Osteocyte (in vitro differentiated cells): ENCODE measurements at regions not wholly inside any gene's neighbourhood (a gene's known extent, or its start where the extent isn't known, plus 50 kb on each side); places are given as distances from the start of the nearest gene placed in this dataset.

Experiments
- DNase-seq: peaks from one replicate; pipeline ENCODE4 v3.0.0; 2021; ENCODE audit warnings: mixed read lengths; ENCODE audit not compliant: unreplicated experiment; ENCODE audit errors: extremely low spot score
- H3K27ac Mint-ChIP-seq: one replicate; pipeline ENCODE4 v1.8.0; 2021; ENCODE audit warnings: mild to moderate bottlenecking, mixed read lengths; ENCODE audit not compliant: unreplicated experiment
- H3K27me3 Mint-ChIP-seq: one replicate; pipeline ENCODE4 v1.8.0; 2021; ENCODE audit warnings: mixed read lengths; ENCODE audit not compliant: unreplicated experiment
- H3K36me3 Mint-ChIP-seq: one replicate; pipeline ENCODE4 v1.8.0; 2021; ENCODE audit warnings: mixed read lengths; ENCODE audit not compliant: unreplicated experiment
- H3K4me1 Mint-ChIP-seq: one replicate; pipeline ENCODE4 v1.8.0; 2021; ENCODE audit warnings: mixed read lengths; ENCODE audit not compliant: unreplicated experiment
- H3K4me3 Mint-ChIP-seq: one replicate; pipeline ENCODE4 v1.8.0; 2021; ENCODE audit warnings: mild to moderate bottlenecking, moderate library complexity, mixed read lengths; ENCODE audit not compliant: unreplicated experiment
- H3K9me3 Mint-ChIP-seq: one replicate; pipeline ENCODE4 v1.8.0; 2021; ENCODE audit warnings: mixed read lengths; ENCODE audit not compliant: unreplicated experiment
- TF ChIP-seq, protein P1 (sequence below): fragments of 200-600 bp; sonication (generic); IDR thresholded peaks from 2 replicates; pipeline ENCODE4 v1.5.0; 2021; ENCODE audit warnings: antibody characterized with exemption, mild to moderate bottlenecking, moderate library complexity

DNA sequence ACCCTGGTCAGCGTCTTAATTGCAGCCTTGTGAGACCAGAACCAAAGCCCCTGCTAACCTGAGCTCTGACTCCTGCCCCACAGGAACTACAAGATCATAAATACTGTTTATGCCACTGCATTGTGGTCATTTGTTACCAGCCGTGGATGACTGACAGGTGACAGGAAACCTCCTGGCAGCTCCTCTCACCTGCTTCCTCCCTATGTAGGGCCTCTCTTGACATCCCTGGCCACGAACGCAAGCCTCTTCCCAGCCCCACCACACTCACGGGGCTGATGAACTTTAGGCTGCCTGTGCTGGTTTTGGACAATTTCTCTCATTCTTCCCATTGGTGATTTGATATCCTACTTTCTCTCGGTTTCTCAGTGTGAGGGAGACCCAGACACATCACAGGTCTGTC is 357.2 kb upstream of the MYT1L start:
- Mint-ChIP-seq H3K36me3 (no peaks in the 10 kb centered on the region), H3K9me3 (peaks cover 4% of the 10 kb centered on the region), H3K27me3 (no peaks in the 10 kb centered on the region), H3K4me1 (no peaks in the 10 kb centered on the region), H3K4me3 (no peak overlapping the region), H3K27ac (no peak overlapping the region)
- no peak for DNase-seq
- TF ChIP-seq, protein P1, sequence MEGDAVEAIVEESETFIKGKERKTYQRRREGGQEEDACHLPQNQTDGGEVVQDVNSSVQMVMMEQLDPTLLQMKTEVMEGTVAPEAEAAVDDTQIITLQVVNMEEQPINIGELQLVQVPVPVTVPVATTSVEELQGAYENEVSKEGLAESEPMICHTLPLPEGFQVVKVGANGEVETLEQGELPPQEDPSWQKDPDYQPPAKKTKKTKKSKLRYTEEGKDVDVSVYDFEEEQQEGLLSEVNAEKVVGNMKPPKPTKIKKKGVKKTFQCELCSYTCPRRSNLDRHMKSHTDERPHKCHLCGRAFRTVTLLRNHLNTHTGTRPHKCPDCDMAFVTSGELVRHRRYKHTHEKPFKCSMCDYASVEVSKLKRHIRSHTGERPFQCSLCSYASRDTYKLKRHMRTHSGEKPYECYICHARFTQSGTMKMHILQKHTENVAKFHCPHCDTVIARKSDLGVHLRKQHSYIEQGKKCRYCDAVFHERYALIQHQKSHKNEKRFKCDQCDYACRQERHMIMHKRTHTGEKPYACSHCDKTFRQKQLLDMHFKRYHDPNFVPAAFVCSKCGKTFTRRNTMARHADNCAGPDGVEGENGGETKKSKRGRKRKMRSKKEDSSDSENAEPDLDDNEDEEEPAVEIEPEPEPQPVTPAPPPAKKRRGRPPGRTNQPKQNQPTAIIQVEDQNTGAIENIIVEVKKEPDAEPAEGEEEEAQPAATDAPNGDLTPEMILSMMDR, result no peak

DNA sequence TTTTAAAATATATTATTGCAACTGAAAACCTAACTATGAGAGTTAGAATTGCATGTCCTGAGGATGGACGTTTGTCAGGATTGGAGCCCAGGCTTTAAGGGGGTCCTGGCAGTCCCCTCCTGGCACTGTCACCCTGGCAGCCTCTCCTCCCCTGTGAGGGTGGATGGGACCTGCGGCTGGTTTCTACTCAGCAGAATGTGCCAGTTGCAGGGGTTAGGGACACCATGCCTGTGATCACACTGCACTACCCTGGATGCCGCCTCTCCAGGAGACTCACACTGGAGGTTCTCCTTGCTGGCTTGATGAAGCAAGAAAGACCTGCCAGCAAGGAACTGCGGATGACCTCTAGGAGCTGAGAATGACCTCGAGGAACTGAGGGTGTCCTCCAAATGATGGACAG is 356.7 kb upstream of the MYT1L start:
- no peak overlapping the region for H3K27ac Mint-ChIP-seq
- H3K4me1 Mint-ChIP-seq, result no peaks in the 10 kb centered on the region
- H3K4me3 Mint-ChIP-seq, result no peak overlapping the region
- H3K27me3 Mint-ChIP-seq, result no peaks in the 10 kb centered on the region
- H3K9me3 Mint-ChIP-seq, result peaks cover 5% of the 10 kb centered on the region
- no peak for DNase-seq
- no peaks in the 10 kb centered on the region for H3K36me3 Mint-ChIP-seq
- TF ChIP-seq, protein P1, result no peak

DNA sequence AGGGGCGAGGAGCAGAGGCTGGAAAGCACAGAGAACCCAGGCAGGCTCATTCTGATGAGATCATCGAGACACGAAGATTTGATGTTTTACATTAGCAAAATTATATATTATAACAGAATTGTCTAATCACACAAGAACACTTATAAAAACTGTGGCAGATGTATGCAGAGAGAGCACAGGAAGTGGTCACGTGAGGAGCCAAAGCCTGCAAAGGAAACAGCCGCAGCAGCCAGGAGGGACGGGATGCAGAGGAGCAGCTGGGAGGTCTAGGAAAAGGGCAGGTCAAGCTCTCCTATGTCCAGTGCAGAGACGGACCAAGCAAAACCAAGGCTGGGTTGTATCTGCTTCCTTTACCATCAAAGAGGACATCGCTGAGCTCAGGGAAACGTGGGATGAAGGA is 355.1 kb upstream of the MYT1L start:
- Mint-ChIP-seq H3K27ac (no peak overlapping the region), H3K27me3 (no peaks in the 10 kb centered on the region), H3K4me1 (no peaks in the 10 kb centered on the region), H3K4me3 (no peak overlapping the region), H3K9me3 (peaks cover 11% of the 10 kb centered on the region), H3K36me3 (no peaks in the 10 kb centered on the region)
- TF ChIP-seq, protein P1, result no peak
- DNase-seq, result no peak

DNA sequence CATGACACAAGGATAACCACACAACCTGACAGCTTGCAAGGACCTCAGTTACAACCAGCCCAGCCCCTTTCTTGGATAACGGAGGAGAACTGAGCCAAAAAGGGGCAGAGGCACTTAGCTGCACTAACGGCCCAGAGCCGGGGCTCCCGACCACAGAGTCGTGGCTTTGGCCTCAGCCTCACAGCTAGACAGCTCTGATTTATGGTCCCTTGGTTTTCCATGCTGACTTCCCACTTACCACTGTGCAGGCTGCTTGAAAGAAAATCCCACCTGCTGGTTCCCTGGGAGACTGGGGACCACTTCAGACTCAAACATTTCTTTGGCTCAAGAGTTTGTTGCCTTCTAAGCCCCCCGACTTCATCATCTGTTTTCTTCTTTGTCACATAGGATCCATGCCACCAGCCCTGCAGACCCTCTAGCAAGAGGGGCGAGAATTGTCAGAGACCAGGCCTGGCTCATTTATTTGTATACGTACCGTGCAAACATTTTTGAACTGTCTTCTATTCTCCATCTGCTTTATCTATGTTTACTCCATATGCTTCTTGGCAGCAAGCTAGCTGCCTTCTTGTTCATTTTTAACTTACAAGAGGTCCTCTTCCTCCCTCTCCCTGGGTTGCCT is 352.6 kb upstream of the MYT1L start:
- Mint-ChIP-seq H3K9me3 (peaks cover 11% of the 10 kb centered on the region), H3K36me3 (no peaks in the 10 kb centered on the region), H3K27ac (no peak overlapping the region), H3K4me1 (no peaks in the 10 kb centered on the region), H3K4me3 (no peak overlapping the region), H3K27me3 (no peaks in the 10 kb centered on the region)
- TF ChIP-seq, protein P1, result no peak
- DNase-seq, result no peak

DNA sequence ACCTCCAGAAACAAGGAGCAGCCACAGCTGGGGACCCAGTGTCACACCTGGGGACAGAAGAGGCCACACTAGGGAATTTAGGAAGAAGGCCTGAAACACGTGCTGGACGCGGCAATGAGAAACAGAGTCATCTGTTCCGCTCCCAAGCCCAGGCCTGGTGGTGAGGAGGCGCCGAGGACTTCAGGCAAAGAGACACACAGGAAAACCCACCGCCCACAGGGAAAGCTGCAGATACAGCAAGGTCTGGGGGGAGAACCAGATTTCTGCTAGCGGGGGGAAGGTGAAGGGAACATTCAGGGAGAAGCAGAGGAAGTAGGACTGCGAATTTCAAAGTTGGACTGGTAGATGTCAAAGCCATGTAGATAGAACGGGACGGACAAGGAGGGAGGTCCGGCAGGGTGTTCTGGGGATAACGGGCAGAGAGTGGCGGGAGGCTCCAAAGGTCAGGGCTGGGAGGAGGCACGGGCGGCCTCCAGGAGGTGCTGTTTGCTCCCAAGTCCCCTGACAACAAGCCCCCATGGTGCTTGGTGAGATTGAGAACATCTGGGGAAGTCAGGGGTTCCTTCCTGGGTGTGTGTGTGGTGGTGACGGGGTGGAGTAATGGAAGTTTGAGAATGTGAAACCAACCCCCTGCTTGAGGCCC is 351.7 kb upstream of the MYT1L start:
- no peak for DNase-seq
- Mint-ChIP-seq H3K27ac (no peak overlapping the region), H3K4me3 (no peak overlapping the region), H3K36me3 (no peaks in the 10 kb centered on the region), H3K4me1 (no peaks in the 10 kb centered on the region), H3K9me3 (peaks cover 11% of the 10 kb centered on the region), H3K27me3 (no peaks in the 10 kb centered on the region)
- TF ChIP-seq, protein P1, result no peak
